ENCODE measurements at regions not wholly inside any gene's neighbourhood (a gene's known extent, or its start where the extent isn't known, plus 50 kb on each side); places are given as distances from the start of the nearest gene placed in this dataset.
"Not testable (repeated sequence)": the region's sequence is repeated elsewhere in the genome, so short reads cannot be mapped to it uniquely, and the experiment has no call there.

DNA sequence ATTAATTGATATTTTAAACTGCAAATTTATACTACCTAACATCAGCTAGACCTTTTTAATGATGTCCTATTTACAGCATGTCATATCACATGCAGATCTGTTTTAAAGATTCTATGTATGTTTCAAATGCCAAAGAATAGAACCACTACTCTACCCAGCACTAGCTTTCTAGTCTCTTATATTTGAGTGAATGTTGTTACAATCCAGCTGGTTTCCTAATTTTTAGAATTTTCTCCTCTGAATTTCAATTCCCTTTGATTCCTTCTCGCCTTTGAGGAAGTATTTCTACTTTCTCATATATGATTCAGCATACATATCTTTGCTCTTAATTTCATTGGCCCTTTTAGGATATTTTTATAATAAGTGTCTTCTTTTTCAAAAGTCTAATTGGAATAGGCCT lies 841.9 kb downstream of the TMTC2 start:
- no peak for DNase-seq (ENCODE audit: low read depth)
- TF ChIP-seq, protein P1, sequence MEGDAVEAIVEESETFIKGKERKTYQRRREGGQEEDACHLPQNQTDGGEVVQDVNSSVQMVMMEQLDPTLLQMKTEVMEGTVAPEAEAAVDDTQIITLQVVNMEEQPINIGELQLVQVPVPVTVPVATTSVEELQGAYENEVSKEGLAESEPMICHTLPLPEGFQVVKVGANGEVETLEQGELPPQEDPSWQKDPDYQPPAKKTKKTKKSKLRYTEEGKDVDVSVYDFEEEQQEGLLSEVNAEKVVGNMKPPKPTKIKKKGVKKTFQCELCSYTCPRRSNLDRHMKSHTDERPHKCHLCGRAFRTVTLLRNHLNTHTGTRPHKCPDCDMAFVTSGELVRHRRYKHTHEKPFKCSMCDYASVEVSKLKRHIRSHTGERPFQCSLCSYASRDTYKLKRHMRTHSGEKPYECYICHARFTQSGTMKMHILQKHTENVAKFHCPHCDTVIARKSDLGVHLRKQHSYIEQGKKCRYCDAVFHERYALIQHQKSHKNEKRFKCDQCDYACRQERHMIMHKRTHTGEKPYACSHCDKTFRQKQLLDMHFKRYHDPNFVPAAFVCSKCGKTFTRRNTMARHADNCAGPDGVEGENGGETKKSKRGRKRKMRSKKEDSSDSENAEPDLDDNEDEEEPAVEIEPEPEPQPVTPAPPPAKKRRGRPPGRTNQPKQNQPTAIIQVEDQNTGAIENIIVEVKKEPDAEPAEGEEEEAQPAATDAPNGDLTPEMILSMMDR (conservative IDR thresholded peaks at IDR 0.05; ENCODE audit: low read depth, low read length): no peak
- no peak overlapping the region for H3K4me3 ChIP-seq (ENCODE audit: low read depth, low read length)

DNA sequence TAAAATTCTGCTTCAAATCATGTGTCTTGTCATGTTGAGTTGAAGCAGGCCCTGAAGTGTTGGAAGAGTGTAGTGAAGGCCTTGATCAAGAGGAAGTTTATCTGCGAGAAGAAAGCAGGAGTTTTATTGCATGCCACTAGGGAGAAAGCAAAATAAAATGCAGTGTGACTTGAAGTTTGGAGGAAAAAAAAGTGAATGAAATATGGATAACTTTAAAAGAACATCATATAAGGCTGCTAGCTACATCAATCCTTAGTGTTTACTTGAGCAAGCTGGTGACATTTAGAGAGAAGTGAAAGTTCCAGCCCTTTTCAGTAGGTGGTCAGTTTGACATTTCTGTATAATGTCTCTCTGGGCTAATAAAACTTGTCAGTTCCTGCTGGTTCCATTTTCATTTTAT lies 841.1 kb downstream of the TMTC2 start:
- DNase-seq (ENCODE audit: low read depth): no peak
- TF ChIP-seq, protein P1 (conservative IDR thresholded peaks at IDR 0.05; ENCODE audit: low read depth, low read length): no peak
- H3K4me3 ChIP-seq (ENCODE audit: low read depth, low read length): no peak overlapping the region

DNA sequence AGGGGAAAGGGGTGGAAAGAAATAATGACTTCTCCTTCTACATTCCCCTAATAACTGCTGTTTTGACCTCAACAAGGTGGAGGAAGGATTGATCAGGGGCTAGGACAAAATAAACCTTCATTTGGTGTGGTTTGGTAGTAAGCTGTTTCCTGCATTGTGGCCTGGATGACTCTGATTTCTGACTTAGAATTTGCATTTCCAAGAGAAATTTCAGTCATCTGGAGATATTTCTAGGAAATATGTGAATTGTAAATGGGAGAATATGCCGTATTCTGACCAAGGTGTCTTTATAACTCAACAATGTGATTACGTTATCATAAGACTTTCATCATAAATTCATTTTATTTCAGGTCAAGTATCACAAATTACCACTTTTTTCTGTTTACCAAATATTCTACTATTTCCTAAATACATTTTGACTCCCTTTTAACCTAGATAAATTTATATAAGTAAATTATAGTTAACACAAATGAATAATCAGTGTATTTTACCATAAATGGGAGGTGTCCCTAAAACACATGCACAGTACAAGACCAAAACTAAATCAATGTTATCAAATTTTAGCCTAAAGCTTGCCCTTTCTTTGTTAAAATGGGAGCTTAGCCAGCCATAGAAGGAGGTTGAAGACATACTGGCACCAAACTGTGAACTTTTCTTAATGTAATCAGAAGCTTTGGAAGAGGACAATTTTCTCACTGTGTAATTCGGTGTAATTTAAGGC lies 828.8 kb downstream of the TMTC2 start:
- TF ChIP-seq, protein P1 (conservative IDR thresholded peaks at IDR 0.05; ENCODE audit: low read depth, low read length): no peak
- DNase-seq (ENCODE audit: low read depth): no peak
- H3K4me3 ChIP-seq (ENCODE audit: low read depth, low read length): no peak overlapping the region

DNA sequence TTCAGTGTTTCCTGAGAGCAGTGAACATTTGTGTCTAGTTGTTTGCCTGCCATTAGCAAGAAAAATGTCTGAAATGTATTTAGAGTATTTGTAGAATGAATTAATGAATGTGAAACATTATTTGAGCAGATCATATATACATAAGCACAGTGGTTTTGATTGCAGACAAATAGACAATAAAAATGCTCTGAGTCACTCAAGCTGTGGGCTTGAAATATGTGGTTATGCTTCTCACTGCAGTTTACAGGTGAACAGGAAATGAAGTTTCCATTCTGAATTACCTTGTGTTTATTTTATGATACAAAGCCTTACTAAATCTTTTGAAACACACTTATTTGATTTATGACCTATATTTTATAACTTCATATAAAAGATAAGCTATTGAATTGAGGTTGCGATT lies 827.7 kb downstream of the TMTC2 start:
- TF ChIP-seq, protein P1 (conservative IDR thresholded peaks at IDR 0.05; ENCODE audit: low read depth, low read length): no peak
- no peak for DNase-seq (ENCODE audit: low read depth)
- H3K4me3 ChIP-seq (ENCODE audit: low read depth, low read length): no peak overlapping the region

DNA sequence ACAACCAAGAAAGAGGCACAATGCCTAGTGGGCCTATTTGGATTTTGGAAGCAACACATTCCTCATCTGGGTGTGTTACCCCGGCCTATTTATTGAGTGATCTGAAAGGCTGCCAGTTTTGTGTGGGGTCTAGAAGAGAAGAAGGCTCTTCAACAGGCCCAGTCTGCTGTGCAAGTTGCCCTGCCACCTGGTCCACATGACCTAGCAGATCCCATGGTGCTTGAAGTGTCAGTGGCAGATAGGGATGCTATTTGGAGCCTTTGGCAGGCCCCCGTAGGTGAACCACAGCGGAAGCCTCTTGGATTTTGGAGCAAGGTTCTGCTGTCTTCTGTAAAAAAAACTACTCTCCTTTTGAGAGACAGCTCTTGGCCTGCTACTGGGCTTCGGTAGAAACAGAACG lies 820.1 kb downstream of the TMTC2 start:
- TF ChIP-seq, protein P1 (conservative IDR thresholded peaks at IDR 0.05; ENCODE audit: low read depth, low read length): no peak
- H3K4me3 ChIP-seq (ENCODE audit: low read depth, low read length): no peak overlapping the region
- DNase-seq (ENCODE audit: low read depth): no peak

DNA sequence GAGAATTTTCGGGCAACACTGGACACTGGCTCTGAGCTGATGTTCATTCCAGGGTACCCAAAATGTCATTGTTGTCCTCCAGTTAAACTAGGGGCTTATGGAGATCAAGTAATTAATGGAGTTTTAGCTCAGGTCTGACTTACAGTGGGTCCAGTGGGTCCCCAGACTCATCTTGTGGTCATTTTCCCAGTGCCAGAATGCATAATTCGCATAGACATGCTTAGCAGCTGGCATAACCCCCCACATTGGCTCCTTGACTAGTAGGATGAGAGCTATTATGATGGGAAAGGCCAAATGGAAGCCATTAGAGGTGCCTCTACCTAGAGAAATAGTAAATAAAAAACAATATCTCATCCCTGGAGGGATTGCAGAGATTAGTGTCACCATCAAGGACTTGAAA lies 818.9 kb downstream of the TMTC2 start:
- no peak overlapping the region for H3K4me3 ChIP-seq (ENCODE audit: low read depth, low read length)
- TF ChIP-seq, protein P1 (conservative IDR thresholded peaks at IDR 0.05; ENCODE audit: low read depth, low read length): no peak
- DNase-seq (ENCODE audit: low read depth): no peak

DNA sequence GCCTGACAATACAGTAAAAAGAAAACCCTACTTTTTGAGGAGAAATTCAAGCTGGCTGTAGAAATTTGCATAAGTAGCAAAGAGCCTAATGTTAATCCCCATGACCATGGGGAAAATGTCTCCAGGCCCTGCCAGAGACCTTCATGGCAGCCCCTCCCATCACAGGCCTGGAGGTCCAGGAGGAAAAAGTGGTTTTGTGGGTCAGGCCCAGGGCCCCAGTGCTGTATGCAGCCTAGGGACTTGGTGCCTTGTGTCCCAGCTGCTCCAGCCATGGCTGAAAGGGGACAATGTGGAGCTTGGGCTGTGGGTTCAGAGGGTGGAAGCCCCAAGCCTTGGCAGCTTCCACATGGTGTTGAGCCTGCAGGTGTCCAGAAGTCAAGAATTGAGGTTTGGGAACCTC lies 813.2 kb downstream of the TMTC2 start:
- H3K4me3 ChIP-seq (ENCODE audit: low read depth, low read length); DNase-seq (ENCODE audit: low read depth): not testable (repeated sequence)

All from epithelial cell of proximal tubule (primary cell).